ENCODE measurements at regions not wholly inside any gene's neighbourhood (a gene's known extent, or its start where the extent isn't known, plus 50 kb on each side); places are given as distances from the start of the nearest gene placed in this dataset.

GRCh38 chr11:116070520-116070919, 566.3 kb upstream of the CADM1 start:
- Mint-ChIP-seq H3K27me3 (no peaks in the 10 kb centered on the region), H3K9me3 (no peaks in the 10 kb centered on the region), H3K27ac (no peak overlapping the region), H3K4me1 (ENCODE audit: low read depth) (no peaks in the 10 kb centered on the region), H3K36me3 (ENCODE audit: low read depth) (no peaks in the 10 kb centered on the region), H3K4me3 (no peak overlapping the region)

DNA sequence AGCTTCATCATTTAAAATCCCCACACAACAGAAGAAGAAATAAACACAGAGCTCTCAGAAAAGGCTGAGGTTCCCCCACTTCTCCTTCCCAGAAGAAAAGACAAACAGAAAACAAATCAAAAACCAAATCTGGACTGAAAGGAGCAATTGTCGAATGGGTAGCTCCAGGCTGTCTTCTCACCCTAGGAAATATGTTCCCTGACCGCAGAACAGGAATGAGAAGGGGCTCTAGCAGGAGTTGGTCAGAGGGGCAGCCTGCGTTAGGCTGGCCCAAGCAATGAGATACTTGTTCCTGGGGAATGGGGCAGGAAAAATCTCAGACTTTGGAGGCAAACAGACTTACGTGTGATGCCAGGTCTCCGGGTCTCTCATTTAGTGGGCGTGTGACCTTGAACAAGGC, 562.6 kb upstream of the CADM1 start:
- H3K9me3 Mint-ChIP-seq: no peaks in the 10 kb centered on the region
- H3K4me1 Mint-ChIP-seq (ENCODE audit: low read depth): no peaks in the 10 kb centered on the region
- peaks cover 3% of the 10 kb centered on the region for H3K27me3 Mint-ChIP-seq
- no peaks in the 10 kb centered on the region for H3K36me3 Mint-ChIP-seq (ENCODE audit: low read depth)
- H3K27ac Mint-ChIP-seq: no peak overlapping the region
- no peak overlapping the region for H3K4me3 Mint-ChIP-seq

- Mint-ChIP-seq H3K4me3 (no peak overlapping the region), H3K9me3 (no peaks in the 10 kb centered on the region), H3K36me3 (ENCODE audit: low read depth) (no peaks in the 10 kb centered on the region), H3K27ac (no peak overlapping the region), H3K27me3 (peaks cover 3% of the 10 kb centered on the region), H3K4me1 (ENCODE audit: low read depth) (no peaks in the 10 kb centered on the region)
Measured at GRCh38 chr11:116065986-116066385, 561.8 kb upstream of the CADM1 start.

- Mint-ChIP-seq H3K27me3 (peaks cover 3% of the 10 kb centered on the region), H3K4me3 (no peak overlapping the region), H3K36me3 (ENCODE audit: low read depth) (no peaks in the 10 kb centered on the region), H3K4me1 (ENCODE audit: low read depth) (no peaks in the 10 kb centered on the region), H3K9me3 (no peaks in the 10 kb centered on the region), H3K27ac (no peak overlapping the region)
Measured at GRCh38 chr11:116065191-116065895, 561.1 kb upstream of the CADM1 start.

DNA sequence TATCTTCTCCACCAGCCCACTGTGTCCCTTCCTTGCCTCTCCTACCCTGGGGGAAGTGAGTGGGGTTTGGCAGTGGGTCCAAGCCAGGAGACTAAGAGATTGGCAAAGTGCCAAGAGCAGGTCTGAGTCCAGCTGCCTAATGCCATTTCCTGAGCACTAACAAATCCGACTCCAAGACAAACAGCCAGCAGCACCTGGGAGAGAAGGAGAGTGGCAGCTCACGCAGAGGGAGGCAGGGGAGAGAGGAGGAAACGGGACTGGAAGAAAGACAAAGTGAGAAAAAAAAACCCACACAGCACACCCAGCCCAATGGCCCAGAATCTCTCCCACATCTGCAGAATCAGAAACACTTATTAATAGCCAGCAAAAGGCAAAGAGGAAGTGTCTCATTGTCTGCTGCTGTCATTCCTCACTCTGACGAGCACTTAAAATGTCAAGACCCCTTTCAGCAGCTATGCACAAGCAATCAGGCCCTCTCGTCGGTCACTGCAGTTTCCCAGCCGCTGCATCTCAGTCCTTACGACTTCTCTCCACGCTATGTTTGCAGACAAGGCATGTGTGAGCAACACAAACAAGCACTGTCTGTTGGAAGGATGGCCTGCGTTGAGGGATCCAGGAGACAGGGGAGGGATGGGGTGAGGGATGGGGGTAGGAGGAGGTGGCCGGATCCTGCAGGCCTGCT, 558.4 kb upstream of the CADM1 start:
- no peaks in the 10 kb centered on the region for H3K4me1 Mint-ChIP-seq (ENCODE audit: low read depth)
- no peaks in the 10 kb centered on the region for H3K36me3 Mint-ChIP-seq (ENCODE audit: low read depth)
- no peak overlapping the region for H3K27ac Mint-ChIP-seq
- H3K27me3 Mint-ChIP-seq: peaks cover 3% of the 10 kb centered on the region
- H3K4me3 Mint-ChIP-seq: no peak overlapping the region
- H3K9me3 Mint-ChIP-seq: no peaks in the 10 kb centered on the region

DNA sequence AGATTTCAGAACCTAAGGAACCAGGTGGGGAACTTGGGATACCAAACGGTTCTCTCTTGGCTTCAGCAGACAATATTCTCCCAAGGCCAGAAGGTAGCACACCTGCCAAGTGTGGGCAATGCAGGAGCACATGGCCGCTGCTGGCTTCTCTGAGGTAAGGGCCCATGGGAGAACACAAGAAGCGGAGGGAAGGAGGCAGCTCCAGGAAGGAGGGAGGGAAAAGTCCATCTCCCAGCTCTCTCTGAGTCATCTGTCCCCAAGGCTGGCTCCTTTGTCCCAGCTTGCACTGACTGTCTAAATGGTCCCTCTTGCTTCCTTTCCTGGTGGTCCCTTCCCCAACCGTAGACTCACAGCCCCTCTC, 557.9 kb upstream of the CADM1 start:
- no peaks in the 10 kb centered on the region for H3K9me3 Mint-ChIP-seq
- no peaks in the 10 kb centered on the region for H3K4me1 Mint-ChIP-seq (ENCODE audit: low read depth)
- no peaks in the 10 kb centered on the region for H3K36me3 Mint-ChIP-seq (ENCODE audit: low read depth)
- no peak overlapping the region for H3K4me3 Mint-ChIP-seq
- H3K27ac Mint-ChIP-seq: no peak overlapping the region
- H3K27me3 Mint-ChIP-seq: peaks cover 3% of the 10 kb centered on the region

DNA sequence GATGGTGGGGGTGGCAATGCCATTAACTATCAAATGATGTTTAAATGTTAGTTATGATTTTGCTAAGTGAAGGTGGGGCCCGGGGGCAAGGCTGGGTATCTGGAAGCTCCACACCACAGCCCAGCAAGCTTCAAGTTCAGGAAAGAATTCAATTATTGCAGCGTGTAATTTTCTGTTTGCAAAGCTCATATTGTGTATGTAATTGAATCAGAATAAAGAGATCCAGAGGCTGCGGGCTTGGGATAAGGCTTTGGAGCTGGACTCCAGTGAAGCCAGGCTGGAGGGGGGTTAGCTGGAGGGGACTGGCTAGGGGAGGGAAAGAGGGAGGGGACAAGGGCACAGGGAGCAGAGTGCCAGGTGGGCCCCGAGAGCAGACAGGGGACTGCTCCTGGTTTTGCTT, 557.1 kb upstream of the CADM1 start:
- H3K4me3 Mint-ChIP-seq: no peak overlapping the region
- no peak overlapping the region for H3K27ac Mint-ChIP-seq
- H3K36me3 Mint-ChIP-seq (ENCODE audit: low read depth): no peaks in the 10 kb centered on the region

GRCh38 chr11:116059919-116060318, 555.7 kb upstream of the CADM1 start:
- Mint-ChIP-seq H3K36me3 (ENCODE audit: low read depth) (no peaks in the 10 kb centered on the region), H3K9me3 (peaks cover 4% of the 10 kb centered on the region), H3K4me3 (no peak overlapping the region), H3K27ac (no peak overlapping the region), H3K4me1 (ENCODE audit: low read depth) (no peaks in the 10 kb centered on the region), H3K27me3 (peaks cover 6% of the 10 kb centered on the region)

More for the DNA sequence above, 557.1 kb upstream of the CADM1 start:
- Mint-ChIP-seq H3K4me1 (ENCODE audit: low read depth) (no peaks in the 10 kb centered on the region), H3K9me3 (peaks cover 2% of the 10 kb centered on the region), H3K27me3 (peaks cover 5% of the 10 kb centered on the region)

GRCh38 chr11:116057000-116057399, 552.8 kb upstream of the CADM1 start:
- Mint-ChIP-seq H3K27ac (no peak overlapping the region), H3K4me3 (no peak overlapping the region), H3K9me3 (peaks cover 7% of the 10 kb centered on the region), H3K4me1 (ENCODE audit: low read depth) (no peaks in the 10 kb centered on the region), H3K27me3 (peaks cover 7% of the 10 kb centered on the region), H3K36me3 (ENCODE audit: low read depth) (no peaks in the 10 kb centered on the region)

- H3K27me3 Mint-ChIP-seq: peaks cover 7% of the 10 kb centered on the region
- H3K4me3 Mint-ChIP-seq: no peak overlapping the region
- H3K9me3 Mint-ChIP-seq: peaks cover 7% of the 10 kb centered on the region
- no peaks in the 10 kb centered on the region for H3K36me3 Mint-ChIP-seq (ENCODE audit: low read depth)
- no peak overlapping the region for H3K27ac Mint-ChIP-seq
- H3K4me1 Mint-ChIP-seq (ENCODE audit: low read depth): no peaks in the 10 kb centered on the region
Measured at GRCh38 chr11:116055064-116055463, 550.8 kb upstream of the CADM1 start.

GRCh38 chr11:116053548-116053919, 549.3 kb upstream of the CADM1 start:
- Mint-ChIP-seq H3K27ac (no peak overlapping the region), H3K27me3 (peaks cover 7% of the 10 kb centered on the region), H3K4me1 (ENCODE audit: low read depth) (no peaks in the 10 kb centered on the region), H3K9me3 (peaks cover 7% of the 10 kb centered on the region), H3K36me3 (ENCODE audit: low read depth) (no peaks in the 10 kb centered on the region), H3K4me3 (no peak overlapping the region)

DNA sequence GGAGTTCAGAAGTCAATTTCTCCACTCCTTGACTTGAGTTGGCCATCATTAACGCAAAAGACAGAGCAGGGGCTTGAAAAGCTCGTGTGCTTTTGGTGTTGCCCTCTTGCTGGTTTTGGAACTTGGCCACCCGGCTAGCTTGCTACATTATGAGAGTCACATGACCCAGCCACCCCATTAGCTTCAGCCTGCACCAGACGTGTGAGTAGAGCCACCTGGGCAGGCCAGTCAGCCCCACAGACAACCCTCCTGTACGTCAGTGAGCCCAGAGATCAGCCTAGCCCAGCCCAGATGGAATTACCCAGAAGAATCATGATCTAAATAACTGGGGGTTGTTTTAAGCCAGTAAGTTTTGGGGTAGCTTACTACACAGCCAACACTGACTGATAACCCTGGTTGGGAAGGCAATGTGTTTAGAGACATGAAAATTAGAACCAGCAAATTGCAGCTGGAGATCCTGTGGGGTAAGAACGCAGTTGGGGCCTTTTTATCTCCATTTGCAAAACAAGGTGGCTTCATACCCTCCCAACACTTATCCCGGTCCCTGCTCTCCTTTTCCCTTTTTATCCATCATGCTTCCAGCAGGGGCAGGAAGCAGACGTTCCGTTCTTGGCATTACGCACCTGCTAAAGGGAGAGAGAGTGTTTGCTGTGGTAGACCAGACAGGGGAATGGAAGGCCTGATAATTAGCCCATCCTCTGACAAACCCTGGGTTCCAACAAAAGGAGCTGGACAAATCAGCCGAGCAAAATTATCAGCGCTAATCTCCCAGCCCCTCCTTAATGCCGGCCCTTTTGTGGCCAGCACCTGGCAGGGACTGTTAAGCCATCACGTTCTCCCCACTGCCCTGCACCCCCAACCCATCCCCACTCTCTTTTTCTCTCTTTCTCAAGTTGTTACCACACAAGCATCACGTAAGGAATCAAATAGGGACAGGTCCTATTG, 548.7 kb upstream of the CADM1 start:
- Mint-ChIP-seq H3K9me3 (peaks cover 7% of the 10 kb centered on the region), H3K27me3 (peaks cover 7% of the 10 kb centered on the region), H3K4me1 (ENCODE audit: low read depth) (no peaks in the 10 kb centered on the region), H3K36me3 (ENCODE audit: low read depth) (no peaks in the 10 kb centered on the region), H3K4me3 (no peak overlapping the region), H3K27ac (peak overlapping the region; percentile 41)

DNA sequence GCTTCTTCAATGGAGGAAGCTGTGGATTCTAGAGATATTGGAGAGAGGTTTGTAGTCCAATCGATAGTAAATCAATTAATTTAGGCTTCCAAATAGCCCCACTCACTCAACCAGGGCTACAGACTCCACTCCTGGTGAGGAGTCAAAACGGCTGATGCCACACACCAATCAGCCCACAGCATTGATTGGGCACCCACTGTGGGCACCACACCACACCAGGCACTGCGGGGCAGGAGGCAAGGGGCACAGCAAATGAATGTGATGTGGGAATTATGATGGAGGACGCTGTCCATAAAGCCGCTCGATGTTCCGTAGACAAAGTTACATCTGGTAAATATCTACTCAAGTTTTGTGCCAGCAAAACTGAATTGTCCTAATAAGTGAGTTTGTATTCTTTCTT, 547.3 kb upstream of the CADM1 start:
- H3K27me3 Mint-ChIP-seq: peaks cover 7% of the 10 kb centered on the region
- no peak overlapping the region for H3K27ac Mint-ChIP-seq
- H3K36me3 Mint-ChIP-seq (ENCODE audit: low read depth): no peaks in the 10 kb centered on the region
- peaks cover 6% of the 10 kb centered on the region for H3K9me3 Mint-ChIP-seq
- H3K4me1 Mint-ChIP-seq (ENCODE audit: low read depth): no peaks in the 10 kb centered on the region
- no peak overlapping the region for H3K4me3 Mint-ChIP-seq

DNA sequence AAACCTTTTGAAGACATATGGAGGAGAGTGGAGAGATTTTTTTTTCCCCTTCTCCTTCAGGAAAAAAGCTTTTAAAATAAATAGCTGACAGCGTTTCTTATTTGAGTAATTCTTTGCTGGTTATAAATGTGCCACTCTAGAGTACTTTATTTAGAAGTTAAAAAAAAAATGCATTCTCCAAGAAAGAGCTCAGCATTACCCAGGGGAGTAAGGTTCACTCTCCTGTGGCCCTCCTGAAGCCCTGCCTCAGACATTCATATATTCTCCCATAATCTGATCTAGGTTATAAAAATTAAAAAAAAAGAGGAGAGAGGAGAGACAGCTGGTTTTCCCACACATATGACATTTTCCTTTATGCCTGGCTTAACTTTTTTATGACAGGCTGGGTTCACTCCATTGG, 545.2 kb upstream of the CADM1 start:
- no peak overlapping the region for H3K4me3 Mint-ChIP-seq
- peaks cover 3% of the 10 kb centered on the region for H3K9me3 Mint-ChIP-seq
- H3K27ac Mint-ChIP-seq: no peak overlapping the region
- no peaks in the 10 kb centered on the region for H3K36me3 Mint-ChIP-seq (ENCODE audit: low read depth)
- H3K27me3 Mint-ChIP-seq: peaks cover 4% of the 10 kb centered on the region
- no peaks in the 10 kb centered on the region for H3K4me1 Mint-ChIP-seq (ENCODE audit: low read depth)

- H3K27ac Mint-ChIP-seq: no peak overlapping the region
- no peaks in the 10 kb centered on the region for H3K36me3 Mint-ChIP-seq (ENCODE audit: low read depth)
- no peaks in the 10 kb centered on the region for H3K4me1 Mint-ChIP-seq (ENCODE audit: low read depth)
- no peaks in the 10 kb centered on the region for H3K9me3 Mint-ChIP-seq
- H3K27me3 Mint-ChIP-seq: no peaks in the 10 kb centered on the region
- no peak overlapping the region for H3K4me3 Mint-ChIP-seq
Measured at GRCh38 chr11:116046127-116046526, 541.9 kb upstream of the CADM1 start.

Measured in stimulated activated naive CD8-positive, alpha-beta T cell treated with anti-CD3 and anti-CD28 coated beads, Interleukin-15, Interleukin-2, amounts not matched to agents 100 ng/mL and 50 ng/mL, for 24 hours (primary cell).